Smooth muscle cell (in vitro differentiated cells): ENCODE measurements at regions not wholly inside any gene's neighbourhood (a gene's known extent, or its start where the extent isn't known, plus 50 kb on each side); places are given as distances from the start of the nearest gene placed in this dataset.

Experiments
- DNase-seq: peaks from one replicate; lab custom pipeline; 2025; ENCODE audit not compliant: unreplicated experiment; lab: John Stamatoyannopoulos, UW
- H2AFZ ChIP-seq: fragments of 200-600 bp; sonication (generic); 2 replicates; pipeline ENCODE4 v1.6.0; 2016; ENCODE audit warnings: antibody characterized with exemption, low read depth, mild to moderate bottlenecking
- H3F3A ChIP-seq: fragments of 200-600 bp; sonication (generic); 2 replicates; pipeline ENCODE4 v1.6.0; 2017; ENCODE audit warnings: antibody characterized with exemption, low read depth
- H3K27ac ChIP-seq: fragments of 200-600 bp; sonication (generic); 2 replicates; pipeline ENCODE4 v1.5.1; 2016; ENCODE audit warnings: low read depth, mild to moderate bottlenecking
- H3K27me3 ChIP-seq: fragments of 200-600 bp; sonication (generic); 2 replicates; pipeline ENCODE4 v1.6.1; 2016; ENCODE audit warnings: low read depth, mild to moderate bottlenecking
- H3K36me3 ChIP-seq: fragments of 200-600 bp; sonication (generic); 2 replicates; pipeline ENCODE4 v1.5.1; 2016; ENCODE audit warnings: low read depth
- H3K4me1 ChIP-seq: fragments of 200-600 bp; sonication (generic); 2 replicates; pipeline ENCODE4 v1.5.1; 2016; ENCODE audit warnings: low read depth
- H3K4me2 ChIP-seq: fragments of 200-600 bp; sonication (generic); 2 replicates; pipeline ENCODE4 v1.6.0; 2016; ENCODE audit warnings: mild to moderate bottlenecking
- H3K4me3 ChIP-seq: fragments of 200-600 bp; sonication (generic); 2 replicates; pipeline ENCODE4 v1.5.1; 2016; ENCODE audit warnings: mild to moderate bottlenecking
- H3K79me2 ChIP-seq: fragments of 200-600 bp; sonication (generic); 2 replicates; pipeline ENCODE4 v1.6.0; 2016; ENCODE audit warnings: low read depth, mild to moderate bottlenecking
- H3K9ac ChIP-seq: fragments of 200-600 bp; sonication (generic); 2 replicates; pipeline ENCODE4 v1.6.0; 2016; ENCODE audit warnings: low read depth
- H3K9me3 ChIP-seq: fragments of 200-600 bp; sonication (generic); replicated peaks from 2 replicates; pipeline ENCODE4 v1.5.1; 2016; ENCODE audit warnings: low read depth
- H4K20me1 ChIP-seq: fragments of 200-600 bp; sonication (generic); 2 replicates; pipeline ENCODE4 v1.6.0; 2016; ENCODE audit warnings: low read depth
- CTCF ChIP-seq: fragments of 200-600 bp; sonication (generic); IDR thresholded peaks from 2 replicates; pipeline ENCODE4 v1.5.1; 2017; ENCODE audit warnings: borderline replicate concordance, mild to moderate bottlenecking, antibody characterized with exemption; ENCODE audit not compliant: insufficient read depth, poor library complexity, severe bottlenecking
- WGBS: methylation state at CpG from one replicate; pipeline ENCODE4 v1.1.7; 2016; ENCODE audit warnings: low lambda C conversion rate; 5-methylcytosine and 5-hydroxymethylcytosine counted together

- no peak for DNase-seq
- whole genome bisulfite sequencing, result 86% methylated on average over 5 of the region's 6 CpGs
- Histone ChIP-seq H3K4me3 (no peak overlapping the region), H2AFZ (no peak overlapping the region), H3F3A (no peaks in the 10 kb centered on the region), H3K9ac (no peak overlapping the region), H3K27me3 (no peaks in the 10 kb centered on the region), H3K4me1 (no peaks in the 10 kb centered on the region), H3K79me2 (no peaks in the 10 kb centered on the region), H3K27ac (no peak overlapping the region), H3K9me3 (no peaks in the 10 kb centered on the region), H3K4me2 (no peak overlapping the region), H3K36me3 (no peaks in the 10 kb centered on the region), H4K20me1 (no peaks in the 10 kb centered on the region)
- no peak for TF ChIP-seq CTCF
Measured at GRCh38 chr18:77397056-77397455, 147.4 kb downstream of the GALR1 start.

GRCh38 chr18:77397617-77398016 lies 148.0 kb downstream of the GALR1 start:
- H2AFZ ChIP-seq, result no peak overlapping the region
- no peak for TF ChIP-seq CTCF
- H3K4me3 ChIP-seq, result no peak overlapping the region
- no peaks in the 10 kb centered on the region for H3F3A ChIP-seq
- H4K20me1 ChIP-seq, result no peaks in the 10 kb centered on the region
- H3K9ac ChIP-seq, result no peak overlapping the region
- DNase-seq, result no peak
- H3K27me3 ChIP-seq, result no peaks in the 10 kb centered on the region
- no peak overlapping the region for H3K27ac ChIP-seq
- H3K9me3 ChIP-seq, result no peaks in the 10 kb centered on the region
- no peaks in the 10 kb centered on the region for H3K4me1 ChIP-seq
- no peak overlapping the region for H3K4me2 ChIP-seq
- WGBS, result 83% methylated on average over 4 of the region's 4 CpGs
- no peaks in the 10 kb centered on the region for H3K79me2 ChIP-seq
- H3K36me3 ChIP-seq, result no peaks in the 10 kb centered on the region

GRCh38 chr18:77400561-77400960 lies 150.9 kb downstream of the GALR1 start:
- Histone ChIP-seq H3K27me3 (no peaks in the 10 kb centered on the region), H3K9ac (no peak overlapping the region), H3K9me3 (no peaks in the 10 kb centered on the region), H3K79me2 (no peaks in the 10 kb centered on the region), H4K20me1 (no peaks in the 10 kb centered on the region), H3K27ac (no peak overlapping the region), H3F3A (no peaks in the 10 kb centered on the region), H3K4me2 (no peak overlapping the region), H2AFZ (no peak overlapping the region), H3K4me3 (no peak overlapping the region), H3K4me1 (no peaks in the 10 kb centered on the region), H3K36me3 (no peaks in the 10 kb centered on the region)
- no peak for TF ChIP-seq CTCF
- DNase-seq, result no peak
- 92% methylated on average over 5 of the region's 5 CpGs for WGBS

DNA sequence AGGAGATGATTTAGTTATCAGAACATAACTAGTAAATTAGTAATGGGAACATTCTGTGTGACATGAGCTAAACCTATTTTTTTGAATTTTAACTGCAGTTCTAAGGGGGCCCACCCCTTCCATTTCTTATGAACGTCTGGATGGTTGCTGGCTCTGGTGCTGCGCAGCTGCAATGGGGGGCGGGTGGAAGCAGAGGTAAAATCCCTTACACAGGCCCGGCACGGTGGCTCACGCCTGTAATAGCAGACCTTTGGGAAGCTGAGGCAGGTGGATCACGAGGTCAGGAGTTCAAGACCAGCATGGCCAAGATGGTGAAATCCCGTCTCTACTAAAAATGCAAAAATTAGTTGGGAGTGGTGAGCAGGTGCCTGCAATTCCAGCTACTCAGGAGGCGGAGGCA lies 151.5 kb downstream of the GALR1 start:
- Histone ChIP-seq H3K4me1 (no peaks in the 10 kb centered on the region), H3K4me2 (no peak overlapping the region), H3K4me3 (no peak overlapping the region), H3K79me2 (no peaks in the 10 kb centered on the region), H3K27ac (no peak overlapping the region), H3K36me3 (no peaks in the 10 kb centered on the region), H3K9ac (no peak overlapping the region), H2AFZ (no peak overlapping the region), H3K27me3 (no peaks in the 10 kb centered on the region), H3F3A (no peaks in the 10 kb centered on the region), H3K9me3 (no peaks in the 10 kb centered on the region), H4K20me1 (no peaks in the 10 kb centered on the region)
- TF ChIP-seq CTCF, result no peak
- no peak for DNase-seq
- WGBS, result 89% methylated on average over 9 of the region's 9 CpGs
